HCT116 (cell line): ENCODE measurements at regions not wholly inside any gene's neighbourhood (a gene's known extent, or its start where the extent isn't known, plus 50 kb on each side); places are given as distances from the start of the nearest gene placed in this dataset.

ENCODE experiments used
- EZH2 ChIP-seq: fragments of 200-600 bp; sonication (generic); IDR thresholded peaks from 2 replicates; pipeline ENCODE4 v1.6.1; 2017; ENCODE audit warnings: antibody characterized with exemption, mixed run types
- JUND ChIP-seq: IDR thresholded peaks from 2 replicates; pipeline ENCODE4 v1.6.1; 2012
- TF ChIP-seq, protein P1 (sequence below), 3 experiments: fragments of 200-600 bp in 1 of 3; sonication (generic) in 1 of 3; IDR thresholded peaks in 2 of 3; conservative IDR thresholded peaks in 1 of 3; 2 replicates each; pipeline ENCODE4 v1.5.1; 2012 to 2017; ENCODE audit warnings: low read depth in 2 of 3, low read length in 2 of 3, antibody characterized with exemption in 1 of 3, borderline replicate concordance in 1 of 3, control low read depth in 1 of 3, mild to moderate bottlenecking in 1 of 3, mixed read lengths in 1 of 3, mixed run types in 1 of 3, moderate library complexity in 1 of 3; ENCODE audit not compliant: insufficient read depth in 1 of 3

DNA sequence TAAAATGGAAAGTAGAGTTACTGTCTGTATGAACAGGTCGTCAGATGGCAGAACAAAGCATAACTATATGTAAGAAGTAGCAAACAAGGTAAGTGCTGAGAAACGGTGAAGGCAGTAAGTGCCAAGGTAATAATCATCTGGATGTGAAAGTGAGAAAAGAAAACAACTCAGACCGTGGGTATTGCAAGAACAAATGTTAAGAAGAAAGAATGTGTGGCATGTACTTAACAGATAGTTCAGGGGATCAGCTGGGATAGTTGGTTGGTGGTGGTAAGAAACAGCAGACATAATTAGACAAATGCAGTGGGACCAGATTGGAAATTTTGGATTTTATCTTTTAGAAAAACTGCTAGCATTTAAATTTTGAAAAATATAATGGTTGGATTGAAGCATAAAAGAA, 375.8 kb upstream of the NXPH2 start:
- TF ChIP-seq, protein P1, sequence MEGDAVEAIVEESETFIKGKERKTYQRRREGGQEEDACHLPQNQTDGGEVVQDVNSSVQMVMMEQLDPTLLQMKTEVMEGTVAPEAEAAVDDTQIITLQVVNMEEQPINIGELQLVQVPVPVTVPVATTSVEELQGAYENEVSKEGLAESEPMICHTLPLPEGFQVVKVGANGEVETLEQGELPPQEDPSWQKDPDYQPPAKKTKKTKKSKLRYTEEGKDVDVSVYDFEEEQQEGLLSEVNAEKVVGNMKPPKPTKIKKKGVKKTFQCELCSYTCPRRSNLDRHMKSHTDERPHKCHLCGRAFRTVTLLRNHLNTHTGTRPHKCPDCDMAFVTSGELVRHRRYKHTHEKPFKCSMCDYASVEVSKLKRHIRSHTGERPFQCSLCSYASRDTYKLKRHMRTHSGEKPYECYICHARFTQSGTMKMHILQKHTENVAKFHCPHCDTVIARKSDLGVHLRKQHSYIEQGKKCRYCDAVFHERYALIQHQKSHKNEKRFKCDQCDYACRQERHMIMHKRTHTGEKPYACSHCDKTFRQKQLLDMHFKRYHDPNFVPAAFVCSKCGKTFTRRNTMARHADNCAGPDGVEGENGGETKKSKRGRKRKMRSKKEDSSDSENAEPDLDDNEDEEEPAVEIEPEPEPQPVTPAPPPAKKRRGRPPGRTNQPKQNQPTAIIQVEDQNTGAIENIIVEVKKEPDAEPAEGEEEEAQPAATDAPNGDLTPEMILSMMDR (IDR thresholded peaks at IDR 0.05 in 2 of 3, conservative IDR thresholded peaks at IDR 0.05 in 1 of 3; ENCODE audit: borderline replicate concordance in 1 of 3, insufficient read depth in 1 of 3, low read depth in 2 of 3, low read length in 2 of 3): no peak
- TF ChIP-seq JUND (no peak), EZH2 (no peak)
